GM19238 (cell line): ENCODE measurements at regions not wholly inside any gene's neighbourhood (a gene's known extent, or its start where the extent isn't known, plus 50 kb on each side); places are given as distances from the start of the nearest gene placed in this dataset.
"Not testable (repeated sequence)": the region's sequence is repeated elsewhere in the genome, so short reads cannot be mapped to it uniquely, and the experiment has no call there.

Source experiments
- DNase-seq: peaks from one replicate; pipeline ENCODE4 v3.0.0; 2011; ENCODE audit warnings: low spot score; ENCODE audit not compliant: insufficient read length

- no peak for DNase-seq
These were observed 477.9 kb downstream of the ATP23 start for GRCh38 chr12:58419196-58419760.

GRCh38 chr12:58419905-58420304 lies 478.5 kb downstream of the ATP23 start:
- no peak for DNase-seq

GRCh38 chr12:58420503-58420902 lies 479.1 kb downstream of the ATP23 start:
- DNase-seq, result no peak

- no peak for DNase-seq
These were observed 480.6 kb downstream of the ATP23 start for GRCh38 chr12:58421990-58422389.

- DNase-seq, result no peak
These were observed 483.5 kb downstream of the ATP23 start for GRCh38 chr12:58424735-58425392.

- DNase-seq, result peak; percentile 10
These were observed 484.4 kb downstream of the ATP23 start for GRCh38 chr12:58425481-58426392.

GRCh38 chr12:58426437-58426836 lies 485.1 kb downstream of the ATP23 start:
- not testable (repeated sequence) for DNase-seq

- no peak for DNase-seq
These were observed 486.3 kb downstream of the LRIG3 start for GRCh38 chr12:58433959-58434358.

GRCh38 chr12:58434726-58435125 lies 485.6 kb downstream of the LRIG3 start:
- DNase-seq, result no peak

GRCh38 chr12:58435647-58436046 lies 484.7 kb downstream of the LRIG3 start:
- DNase-seq, result no peak

GRCh38 chr12:58441483-58441882 lies 478.8 kb downstream of the LRIG3 start:
- DNase-seq, result no peak

- DNase-seq, result no peak
These were observed 476.9 kb downstream of the LRIG3 start for GRCh38 chr12:58443273-58443980.

- no peak for DNase-seq
These were observed 476.3 kb downstream of the LRIG3 start for GRCh38 chr12:58443981-58444371.

GRCh38 chr12:58450868-58451482 lies 469.3 kb downstream of the LRIG3 start:
- DNase-seq, result no peak

- DNase-seq, result no peak
These were observed 467.8 kb downstream of the LRIG3 start for GRCh38 chr12:58452546-58452945.

- DNase-seq, result no peak
These were observed 467.0 kb downstream of the LRIG3 start for GRCh38 chr12:58453306-58453705.

- DNase-seq, result no peak
These were observed 465.2 kb downstream of the LRIG3 start for GRCh38 chr12:58455136-58455535.

GRCh38 chr12:58458102-58458501 lies 462.2 kb downstream of the LRIG3 start:
- DNase-seq, result no peak

- no peak for DNase-seq
These were observed 461.1 kb downstream of the LRIG3 start for GRCh38 chr12:58459191-58459590.

GRCh38 chr12:58463051-58463450 lies 457.3 kb downstream of the LRIG3 start:
- DNase-seq, result no peak

- DNase-seq, result no peak
These were observed 454.9 kb downstream of the LRIG3 start for GRCh38 chr12:58465418-58465817.
